Lower lobe of right lung (tissue), 2 donors: ENCODE measurements at regions not wholly inside any gene's neighbourhood (a gene's known extent, or its start where the extent isn't known, plus 50 kb on each side); places are given as distances from the start of the nearest gene placed in this dataset.

Source experiments
- ATAC-seq, 2 donors: fragments of 200-7000 bp; cut with Tn5 transposase; one replicate each; pipeline ENCODE4 v1.9.1; 2020 to 2022; ENCODE audit warnings: mild to moderate bottlenecking in 2 of 2, moderate library complexity in 2 of 2
- DNase-seq: peaks from one replicate; pipeline ENCODE4 v3.0.0-alpha.2; 2020
- H3K27ac ChIP-seq: fragments of 200-600 bp; one replicate; pipeline ENCODE4 v1.8.0; 2022
- H3K27me3 ChIP-seq: fragments of 200-600 bp; one replicate; pipeline ENCODE4 v1.8.0; 2022; ENCODE audit warnings: low read depth
- H3K36me3 ChIP-seq: fragments of 200-600 bp; one replicate; pipeline ENCODE4 v1.8.0; 2022; ENCODE audit warnings: mild to moderate bottlenecking
- H3K4me1 ChIP-seq: fragments of 200-600 bp; one replicate; pipeline ENCODE4 v1.8.0; 2022
- H3K4me3 ChIP-seq: fragments of 200-600 bp; one replicate; pipeline ENCODE4 v1.8.0; 2022; ENCODE audit warnings: mild to moderate bottlenecking
- H3K9me3 ChIP-seq: fragments of 200-600 bp; one replicate; pipeline ENCODE4 v1.8.0; 2022
- CTCF ChIP-seq: fragments of 200-600 bp; IDR thresholded peaks from one replicate; pipeline ENCODE4 v1.8.0; 2022; ENCODE audit warnings: antibody characterized with exemption, mild to moderate bottlenecking
- intact Hi-C: fragments of 100-400 bp; cut with DNase I; formaldehyde crosslinking; loops from one replicate; pipeline ENCODE4 v1.11.0; 2022
- donor health status: DM: no; HTN: yes; CAD: no; lungs with severe emphysema.

DNA sequence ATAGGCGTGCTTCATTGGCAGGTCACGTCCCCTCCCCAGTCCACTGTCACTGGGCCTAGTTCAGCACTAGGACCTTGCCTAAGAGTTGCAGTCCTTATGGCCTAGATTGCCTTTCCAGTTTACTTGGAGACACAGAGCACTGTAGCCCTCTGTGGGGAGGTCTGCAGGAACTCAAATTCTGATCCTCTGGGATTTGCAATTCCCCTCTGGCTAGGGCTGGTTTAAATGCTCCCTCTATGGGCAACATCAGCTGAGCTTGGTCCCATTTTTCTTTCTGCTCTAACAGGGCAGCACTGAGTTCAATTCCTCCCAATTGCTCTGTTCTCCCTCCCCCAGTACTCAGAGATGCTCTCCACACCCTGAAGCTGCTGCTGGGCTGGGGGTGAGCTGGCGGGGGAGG is 358.2 kb downstream of the HTR1A start:
- H3K27ac ChIP-seq, result no peak overlapping the region
- ATAC-seq (no peak), DNase-seq (no peak)
- TF ChIP-seq CTCF, result no peak
- intact Hi-C loops, result no loop called here
- no peak overlapping the region for H3K4me3 ChIP-seq
- H3K36me3 ChIP-seq, result no peaks in the 10 kb centered on the region
- no peaks in the 10 kb centered on the region for H3K9me3 ChIP-seq
- no peaks in the 10 kb centered on the region for H3K27me3 ChIP-seq
- H3K4me1 ChIP-seq, result no peaks in the 10 kb centered on the region

GRCh38 chr5:63602971-63603370 is 359.3 kb downstream of the HTR1A start:
- ATAC-seq, result no peak
- Histone ChIP-seq H3K9me3 (no peaks in the 10 kb centered on the region), H3K27me3 (no peaks in the 10 kb centered on the region), H3K4me1 (no peaks in the 10 kb centered on the region), H3K27ac (no peak overlapping the region), H3K4me3 (no peak overlapping the region), H3K36me3 (no peaks in the 10 kb centered on the region)
- no peak for DNase-seq
- intact Hi-C loops, result no loop called here
- TF ChIP-seq CTCF, result no peak

DNA sequence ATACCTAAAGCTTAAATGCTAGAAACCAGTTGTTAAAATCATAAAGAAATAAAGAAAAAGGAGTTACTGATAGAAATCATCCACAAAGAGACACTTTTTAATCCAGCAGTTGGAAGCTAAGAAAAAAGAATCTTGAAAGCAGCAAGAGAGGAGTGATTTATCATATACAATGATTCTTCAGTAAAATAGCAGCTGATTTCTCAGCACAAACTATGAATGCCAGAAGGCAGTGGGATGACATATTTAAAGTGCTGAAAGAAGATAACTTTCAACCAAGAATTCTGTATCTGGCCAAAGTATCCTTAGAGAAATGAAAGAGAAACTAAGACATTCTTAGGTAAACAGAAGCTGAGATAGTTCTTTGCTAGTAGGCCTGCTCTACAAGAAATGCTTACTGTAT is 366.0 kb downstream of the HTR1A start:
- TF ChIP-seq CTCF, result no peak
- H3K9me3 ChIP-seq, result peaks cover 5% of the 10 kb centered on the region
- no peaks in the 10 kb centered on the region for H3K4me1 ChIP-seq
- H3K27ac ChIP-seq, result no peak overlapping the region
- H3K27me3 ChIP-seq, result no peaks in the 10 kb centered on the region
- no peak overlapping the region for H3K4me3 ChIP-seq
- DNase-seq (no peak), ATAC-seq (no peak)
- intact Hi-C loops, result no loop called here
- no peaks in the 10 kb centered on the region for H3K36me3 ChIP-seq

DNA sequence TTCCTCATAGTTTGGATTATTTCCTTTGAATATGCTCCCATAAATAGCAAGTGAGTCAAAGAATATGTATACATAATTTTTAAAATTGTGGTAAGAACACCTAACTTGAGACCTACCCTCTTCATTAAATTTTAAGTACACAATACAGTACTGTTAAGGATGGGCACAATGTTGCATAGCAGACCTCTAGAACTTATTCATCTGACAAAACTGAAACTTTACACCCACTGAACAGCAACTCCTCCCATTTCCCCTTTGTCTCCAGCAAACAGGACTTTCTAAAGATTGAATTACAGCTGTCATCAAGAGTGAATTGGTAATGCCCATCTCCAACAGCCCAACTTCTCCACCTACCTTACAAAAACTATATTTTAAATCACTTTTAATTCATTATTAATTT is 388.9 kb downstream of the HTR1A start:
- TF ChIP-seq CTCF, result no peak
- no peak overlapping the region for H3K4me3 ChIP-seq
- intact Hi-C loops, result no loop called here
- no peaks in the 10 kb centered on the region for H3K4me1 ChIP-seq
- no peaks in the 10 kb centered on the region for H3K36me3 ChIP-seq
- no peaks in the 10 kb centered on the region for H3K27me3 ChIP-seq
- DNase-seq, result no peak
- H3K9me3 ChIP-seq, result no peaks in the 10 kb centered on the region
- ATAC-seq, result no peak
- no peak overlapping the region for H3K27ac ChIP-seq

GRCh38 chr5:63572740-63573139 is 389.5 kb downstream of the HTR1A start:
- ATAC-seq (no peak), DNase-seq (no peak)
- intact Hi-C loops, result no loop called here
- Histone ChIP-seq H3K27ac (no peak overlapping the region), H3K36me3 (no peaks in the 10 kb centered on the region), H3K9me3 (no peaks in the 10 kb centered on the region), H3K27me3 (no peaks in the 10 kb centered on the region), H3K4me1 (no peaks in the 10 kb centered on the region), H3K4me3 (no peak overlapping the region)
- TF ChIP-seq CTCF, result no peak

DNA sequence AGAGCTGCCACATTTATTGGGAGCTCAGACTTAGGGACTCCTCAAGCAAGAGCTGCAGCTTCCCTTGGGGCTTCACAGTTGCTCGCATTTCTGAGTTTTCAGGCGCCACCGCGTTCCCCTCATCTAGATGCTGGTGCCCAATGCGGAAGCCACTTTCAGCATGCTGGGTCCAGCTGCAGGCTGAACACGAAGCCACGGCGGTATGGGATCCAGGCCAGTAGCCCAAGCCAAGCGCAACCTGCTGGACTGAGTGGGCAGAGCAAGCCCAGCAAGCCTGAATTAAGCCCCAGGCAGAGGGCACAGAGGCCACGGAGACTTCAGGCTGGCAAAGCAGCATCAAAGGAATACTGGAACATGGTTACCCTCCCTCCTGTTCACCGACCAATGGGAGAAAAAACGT is 391.5 kb downstream of the HTR1A start:
- H3K9me3 ChIP-seq, result no peaks in the 10 kb centered on the region
- H3K4me3 ChIP-seq, result no peak overlapping the region
- intact Hi-C loops, result no loop called here
- TF ChIP-seq CTCF, result no peak
- H3K27ac ChIP-seq, result no peak overlapping the region
- H3K4me1 ChIP-seq, result no peaks in the 10 kb centered on the region
- H3K36me3 ChIP-seq, result no peaks in the 10 kb centered on the region
- no peaks in the 10 kb centered on the region for H3K27me3 ChIP-seq
- DNase-seq, result no peak
- no peak for ATAC-seq
